HCT116 (cell line): ENCODE measurements at regions not wholly inside any gene's neighbourhood (a gene's known extent, or its start where the extent isn't known, plus 50 kb on each side); places are given as distances from the start of the nearest gene placed in this dataset.

Experiments
- ATAC-seq: fragments of 200-7000 bp; cut with Tn5 transposase; 2 replicates; pipeline ENCODE4 v1.9.1; 2020; ENCODE audit warnings: mild to moderate bottlenecking, moderate library complexity
- BruUV-seq: library from RNA; stranded (reverse); fragments of 400-500 nt; replicated peaks from 2 replicates; lab custom pipeline; 2021; lab: Mats Ljungman, UMichigan
- CTCF ChIA-PET: fragments of 300-600 bp; sonication (Branson Sonifier 250); formaldehyde crosslinking; loops from one replicate; lab custom pipeline; 2021; ENCODE audit warnings: antibody characterized with exemption; lab: Charles Lee
- POLR2A ChIA-PET: fragments of 300-600, 350-600 bp; sonication (Branson Sonifier 250); formaldehyde crosslinking; loops from one replicate; lab custom pipeline; 2021; ENCODE audit warnings: antibody characterized with exemption; lab: Charles Lee
- RAD21 ChIA-PET, 2 experiments: fragments of 300-600 bp; sonication (Branson Sonifier 250); formaldehyde crosslinking; loops; one replicate each; lab custom pipeline; 2023; ENCODE audit warnings: low total read pairs in 2 of 2; ENCODE audit not compliant: uncharacterized antibody in 2 of 2, unreplicated experiment in 2 of 2, low non-redundant PET in 1 of 2; lab: Charles Lee
- DNase-seq: peaks from one replicate; pipeline ENCODE4 v3.0.0-alpha.2; 2010; ENCODE audit warnings: low read depth, low spot score
- H2AFZ ChIP-seq: fragments of 200-600 bp; shearing (Covaris generic), sonication (generic); 2 replicates; pipeline ENCODE4 v1.6.1; 2017; ENCODE audit warnings: low read depth, mixed run types, mixed read lengths, antibody characterized with exemption, low read length; ENCODE audit not compliant: poor library complexity, severe bottlenecking
- H3K27ac ChIP-seq: 2 replicates; pipeline ENCODE4 v1.5.1; 2012; ENCODE audit warnings: low read depth, low read length
- H3K27me3 ChIP-seq: fragments of 200-600 bp; sonication (generic); 2 replicates; pipeline ENCODE4 v1.6.1; 2016; ENCODE audit warnings: mixed run types, low read length, mixed read lengths; ENCODE audit not compliant: insufficient read depth
- H3K36me3 ChIP-seq, 2 experiments: fragments of 200-500 bp in 1 of 2; fragments of 200-600 bp in 1 of 2; sonication (Bioruptor generic) in 1 of 2; sonication (generic) in 1 of 2; 2 replicates each; pipeline versions ENCODE4 v1.5.1 to v1.6.1; 2014 to 2016; ENCODE audit warnings: low read length in 2 of 2, inconsistent platforms in 1 of 2, mixed read lengths in 1 of 2, mixed run types in 1 of 2; ENCODE audit not compliant: insufficient read depth in 2 of 2, control insufficient read depth in 1 of 2
- H3K4me1 ChIP-seq, 2 experiments: fragments of 200-600 bp in 1 of 2; sonication (generic) in 1 of 2; 2 replicates each; pipeline versions ENCODE4 v1.5.1 to v1.6.1; 2012 to 2017; ENCODE audit warnings: low read length in 2 of 2, inconsistent platforms in 1 of 2, mild to moderate bottlenecking in 1 of 2, mixed read lengths in 1 of 2, mixed run types in 1 of 2, moderate library complexity in 1 of 2; ENCODE audit not compliant: insufficient read depth in 2 of 2, control insufficient read depth in 1 of 2
- H3K4me2 ChIP-seq: fragments of 200-600 bp; sonication (generic); 2 replicates; pipeline ENCODE4 v1.6.1; 2017; ENCODE audit warnings: mixed run types, low read length, mixed read lengths
- H3K4me3 ChIP-seq, 2 experiments: fragments of 200-600 bp in 1 of 2; sonication (generic) in 1 of 2; replicated peaks in 1 of 2; 2 replicates each; pipeline ENCODE4 v1.5.1; 2011 to 2016; ENCODE audit warnings: low read length in 2 of 2, control low read depth in 1 of 2, low read depth in 1 of 2, mild to moderate bottlenecking in 1 of 2, mixed read lengths in 1 of 2, mixed run types in 1 of 2
- H3K79me2 ChIP-seq: fragments of 200-600 bp; sonication (generic); 2 replicates; pipeline ENCODE4 v1.6.1; 2017; ENCODE audit warnings: mild to moderate bottlenecking, mixed run types, low read length, moderate library complexity, mixed read lengths; ENCODE audit not compliant: insufficient read depth
- H3K9ac ChIP-seq: fragments of 200-600 bp; sonication (generic); 2 replicates; pipeline ENCODE4 v1.6.1; 2016; ENCODE audit warnings: low read length, mixed read lengths
- H3K9me2 ChIP-seq: fragments of 200-600 bp; sonication (generic), shearing (Covaris generic); 2 replicates; pipeline ENCODE4 v1.6.1; 2017; ENCODE audit warnings: mixed run types, mild to moderate bottlenecking, moderate library complexity; ENCODE audit not compliant: insufficient read depth
- H3K9me3 ChIP-seq, 2 experiments: fragments of 200-500 bp in 1 of 2; fragments of 200-600 bp in 1 of 2; sonication (Bioruptor generic) in 1 of 2; sonication (generic) in 1 of 2; 2 replicates each; pipeline ENCODE4 v1.6.1; 2014 to 2017; ENCODE audit warnings: low read length in 2 of 2, mixed read lengths in 2 of 2, inconsistent platforms in 1 of 2, low read depth in 1 of 2, mild to moderate bottlenecking in 1 of 2, mixed run types in 1 of 2, moderate library complexity in 1 of 2; ENCODE audit not compliant: control insufficient read depth in 1 of 2, insufficient read depth in 1 of 2
- H4K20me1 ChIP-seq: fragments of 200-600 bp; sonication (generic), shearing (Covaris generic); 2 replicates; pipeline ENCODE4 v1.6.1; 2017; ENCODE audit warnings: mixed run types, mild to moderate bottlenecking, moderate library complexity; ENCODE audit not compliant: insufficient read depth
- CBX3 ChIP-seq: IDR thresholded peaks from 2 replicates; pipeline ENCODE4 v1.6.1; 2012; ENCODE audit warnings: low read depth
- CTCF ChIP-seq, 3 experiments: fragments of 200-600 bp in 1 of 3; sonication (generic) in 1 of 3; IDR thresholded peaks in 2 of 3; conservative IDR thresholded peaks in 1 of 3; 2 replicates each; pipeline ENCODE4 v1.5.1; 2012 to 2017; ENCODE audit warnings: low read depth in 2 of 3, low read length in 2 of 3, antibody characterized with exemption in 1 of 3, borderline replicate concordance in 1 of 3, control low read depth in 1 of 3, mild to moderate bottlenecking in 1 of 3, mixed read lengths in 1 of 3, mixed run types in 1 of 3, moderate library complexity in 1 of 3; ENCODE audit not compliant: insufficient read depth in 1 of 3
- EGR1 ChIP-seq: IDR thresholded peaks from 2 replicates; pipeline ENCODE4 v1.6.1; 2012; ENCODE audit warnings: low read depth
- ELF1 ChIP-seq: IDR thresholded peaks from 2 replicates; pipeline ENCODE4 v1.6.1; 2012; ENCODE audit warnings: low read depth, borderline replicate concordance
- EZH2phosphoT487 ChIP-seq: fragments of 200-600 bp; IDR thresholded peaks from 2 replicates; pipeline ENCODE4 v1.6.1; 2018; ENCODE audit warnings: antibody characterized with exemption, borderline replicate concordance
- JUND ChIP-seq: IDR thresholded peaks from 2 replicates; pipeline ENCODE4 v1.6.1; 2012
- REST ChIP-seq: IDR thresholded peaks from 2 replicates; pipeline ENCODE4 v1.6.1; 2012; ENCODE audit warnings: low read depth
- SIN3A ChIP-seq: IDR thresholded peaks from 2 replicates; pipeline ENCODE4 v1.6.1; 2012; ENCODE audit warnings: low read depth
- TCF7L2 ChIP-seq: IDR thresholded peaks from 2 replicates; pipeline ENCODE4 v1.7.0; 2011; ENCODE audit warnings: borderline replicate concordance, inconsistent platforms; ENCODE audit not compliant: insufficient read depth, insufficient read length; ENCODE audit errors: extremely low read depth
- YY1 ChIP-seq: IDR thresholded peaks from 2 replicates; pipeline ENCODE4 v1.6.1; 2011; ENCODE audit warnings: low read length, low read depth, moderate library complexity, mild to moderate bottlenecking; ENCODE audit not compliant: insufficient replicate concordance; ENCODE audit errors: extremely low read depth
- ZBTB33 ChIP-seq: IDR thresholded peaks from 2 replicates; pipeline ENCODE4 v1.6.1; 2011; ENCODE audit warnings: mild to moderate bottlenecking, low read length, moderate library complexity; ENCODE audit not compliant: insufficient replicate concordance; ENCODE audit errors: extremely low read depth
- ZFX ChIP-seq: fragments of 450-650 bp; IDR thresholded peaks from 2 replicates; pipeline ENCODE4 v1.6.1; 2017
- ZNF274 ChIP-seq: fragments of 200-500 bp; sonication (Bioruptor generic); IDR thresholded peaks from 2 replicates; pipeline ENCODE4 v1.6.1; 2014; ENCODE audit warnings: mild to moderate bottlenecking, low read depth, low read length, inconsistent platforms
- intact Hi-C: fragments of 100-400 bp; cut with micrococcal nuclease; formaldehyde crosslinking; loops from 2 replicates; pipeline ENCODE4 v1.10.0; 2022

- RAD21 ChIA-PET: no interaction called here
- Histone ChIP-seq H3K36me3 (no peaks in the 10 kb centered on the region), H3K4me3 (no peak overlapping the region), H3K9ac (no peak overlapping the region), H3K9me2 (no peaks in the 10 kb centered on the region), H3K4me2 (no peak overlapping the region), H3K9me3 (peaks cover 4 to 21% of the 10 kb centered on the region in 2 experiments; a peak in 2 of 4 replicates), H4K20me1 (no peaks in the 10 kb centered on the region), H2AFZ (no peak overlapping the region), H3K27ac (no peak overlapping the region), H3K4me1 (no peaks in the 10 kb centered on the region), H3K79me2 (no peaks in the 10 kb centered on the region), H3K27me3 (no peaks in the 10 kb centered on the region)
- DNase-seq (no peak), ATAC-seq (no peak)
- CTCF ChIA-PET: no interaction called here
- POLR2A ChIA-PET: no interaction called here
- no peak for TF ChIP-seq JUND
- no peak for TF ChIP-seq ZNF274
- no peak for TF ChIP-seq ZBTB33
- no peak for TF ChIP-seq TCF7L2
- no peak for TF ChIP-seq ELF1
- no peak for TF ChIP-seq REST
- TF ChIP-seq CTCF (IDR thresholded peaks at IDR 0.05 in 2 of 3, conservative IDR thresholded peaks at IDR 0.05 in 1 of 3; ENCODE audit: borderline replicate concordance in 1 of 3, insufficient read depth in 1 of 3, low read depth in 2 of 3, low read length in 2 of 3): no peak
- no peak for TF ChIP-seq SIN3A
- no peak for TF ChIP-seq YY1
- TF ChIP-seq EZH2phosphoT487: no peak
- no peak for TF ChIP-seq ZFX
- no peak for TF ChIP-seq EGR1
- no peak for TF ChIP-seq CBX3
- no TSS peak for BruUV-seq
- intact Hi-C loops: no loop called here
Measured at GRCh38 chr18:78433562-78433961, 546.1 kb upstream of the SALL3 start.
